CD14-positive monocyte (primary cell): ENCODE measurements at regions not wholly inside any gene's neighbourhood (a gene's known extent, or its start where the extent isn't known, plus 50 kb on each side); places are given as distances from the start of the nearest gene placed in this dataset.

ENCODE experiments used
- DNase-seq, 3 donors: peaks; one replicate each; pipeline ENCODE4 v3.0.0-alpha.2; 2011 to 2022
- H2AFZ ChIP-seq: 2 replicates; pipeline ENCODE4 v1.6.0; 2012; ENCODE audit warnings: mild to moderate bottlenecking, low read depth, low read length, inconsistent platforms; ENCODE audit not compliant: insufficient read depth, poor library complexity, severe bottlenecking
- H3K27ac ChIP-seq, 2 donors: 1 replicate in 1 of 2; 2 replicates in 1 of 2; pipeline ENCODE4 v1.5.1; 2012 to 2013; ENCODE audit warnings: low read length in 2 of 2, control low read depth in 1 of 2, inconsistent platforms in 1 of 2, low read depth in 1 of 2, mild to moderate bottlenecking in 1 of 2
- H3K27me3 ChIP-seq, 2 donors: one replicate each; pipeline versions ENCODE4 v1.6.0 to v1.6.1; 2011 to 2013; ENCODE audit warnings: low read length in 2 of 2; ENCODE audit not compliant: control insufficient read depth in 2 of 2, insufficient read depth in 2 of 2
- H3K36me3 ChIP-seq, 2 donors: replicated peaks in 1 of 2; 1 replicate in 1 of 2; 2 replicates in 1 of 2; pipeline versions ENCODE4 v1.5.1 to v1.6.1; 2012 to 2013; ENCODE audit warnings: low read length in 2 of 2, control low read depth in 1 of 2, inconsistent platforms in 1 of 2, mild to moderate bottlenecking in 1 of 2; ENCODE audit not compliant: insufficient read depth in 2 of 2, control insufficient read depth in 1 of 2
- H3K4me1 ChIP-seq, 2 donors: 1 replicate in 1 of 2; 2 replicates in 1 of 2; pipeline versions ENCODE4 v1.5.1 to v1.6.1; 2012 to 2013; ENCODE audit warnings: low read length in 2 of 2, control low read depth in 1 of 2, inconsistent platforms in 1 of 2, mild to moderate bottlenecking in 1 of 2, moderate library complexity in 1 of 2; ENCODE audit not compliant: insufficient read depth in 2 of 2, control insufficient read depth in 1 of 2
- H3K4me2 ChIP-seq: replicated peaks from 2 replicates; pipeline ENCODE3; 2012; ENCODE audit warnings: low read length, moderate library complexity, mild to moderate bottlenecking; ENCODE audit not compliant: poor library complexity, severe bottlenecking; ENCODE audit errors: extremely low read depth
- H3K4me3 ChIP-seq, 3 experiments: fragments of 200-600 bp in 1 of 3; sonication (generic) in 1 of 3; replicated peaks in 1 of 3; 1 replicate in 2 of 3; 2 replicates in 1 of 3; pipeline ENCODE4 v1.5.1; 2011 to 2013; ENCODE audit warnings: low read length in 3 of 3, mild to moderate bottlenecking in 3 of 3, control low read depth in 2 of 3, low read depth in 2 of 3, inconsistent platforms in 1 of 3, moderate library complexity in 1 of 3
- H3K79me2 ChIP-seq: 2 replicates; pipeline ENCODE4 v1.6.0; 2012; ENCODE audit warnings: mild to moderate bottlenecking, control low read depth, inconsistent platforms, low read length, moderate library complexity; ENCODE audit not compliant: insufficient read depth
- H3K9ac ChIP-seq: 2 replicates; pipeline ENCODE4 v1.6.0; 2017; ENCODE audit warnings: low read length, mild to moderate bottlenecking; ENCODE audit not compliant: insufficient read depth, poor library complexity, severe bottlenecking
- H3K9me3 ChIP-seq, 2 donors: replicated peaks in 1 of 2; 1 replicate in 1 of 2; 2 replicates in 1 of 2; pipeline versions ENCODE4 v1.5.1 to v1.6.1; 2012 to 2013; ENCODE audit warnings: low read length in 2 of 2, control low read depth in 1 of 2; ENCODE audit not compliant: control insufficient read depth in 1 of 2, insufficient read depth in 1 of 2
- H4K20me1 ChIP-seq: 2 replicates; pipeline ENCODE4 v1.6.0; 2012; ENCODE audit warnings: mild to moderate bottlenecking, low read length, control low read depth, moderate library complexity; ENCODE audit not compliant: insufficient read depth
- H3K27ac Mint-ChIP-seq, 7 donors: one replicate each; pipeline ENCODE4 v1.8.0; 2020; ENCODE audit warnings: mild to moderate bottlenecking in 7 of 7, mixed read lengths in 7 of 7, moderate library complexity in 6 of 7, inconsistent platforms in 2 of 7
- H3K27me3 Mint-ChIP-seq, 3 donors: one replicate each; pipeline ENCODE4 v1.8.0; 2021 to 2022; ENCODE audit warnings: low read depth in 3 of 3, mild to moderate bottlenecking in 3 of 3, mixed read lengths in 3 of 3, moderate library complexity in 3 of 3, inconsistent platforms in 1 of 3
- H3K36me3 Mint-ChIP-seq, 2 donors: one replicate each; pipeline ENCODE4 v1.8.0; 2020; ENCODE audit warnings: mixed read lengths in 2 of 2, inconsistent platforms in 1 of 2, mild to moderate bottlenecking in 1 of 2
- H3K4me1 Mint-ChIP-seq: one replicate; pipeline ENCODE4 v1.8.0; 2020; ENCODE audit warnings: mild to moderate bottlenecking, mixed read lengths
- H3K4me3 Mint-ChIP-seq, 2 donors: one replicate each; pipeline ENCODE4 v1.8.0; 2020; ENCODE audit warnings: mild to moderate bottlenecking in 2 of 2, mixed read lengths in 2 of 2, moderate library complexity in 1 of 2
- H3K9me3 Mint-ChIP-seq, 7 donors: one replicate each; pipeline ENCODE4 v1.8.0; 2020 to 2022; ENCODE audit warnings: mixed read lengths in 7 of 7, mild to moderate bottlenecking in 6 of 7, moderate library complexity in 6 of 7, inconsistent platforms in 2 of 7
- WGBS: methylation state at CpG from one replicate; pipeline ENCODE4 v1.1.5; 2013; ENCODE audit warnings: missing lambda C conversion rate; ENCODE audit not compliant: insufficient coverage; 5-methylcytosine and 5-hydroxymethylcytosine counted together
- intact Hi-C, 2 donors: fragments of 100-400 bp; cut with micrococcal nuclease; formaldehyde crosslinking; loops; one replicate each; pipeline versions ENCODE4 v1.15.0 to v1.15.1; 2023
- TF ChIP-seq, protein P1 (sequence below): fragments of 200-600 bp; IDR thresholded peaks from one replicate; pipeline ENCODE4 v1.8.0; 2022; ENCODE audit warnings: antibody characterized with exemption, mild to moderate bottlenecking

DNA sequence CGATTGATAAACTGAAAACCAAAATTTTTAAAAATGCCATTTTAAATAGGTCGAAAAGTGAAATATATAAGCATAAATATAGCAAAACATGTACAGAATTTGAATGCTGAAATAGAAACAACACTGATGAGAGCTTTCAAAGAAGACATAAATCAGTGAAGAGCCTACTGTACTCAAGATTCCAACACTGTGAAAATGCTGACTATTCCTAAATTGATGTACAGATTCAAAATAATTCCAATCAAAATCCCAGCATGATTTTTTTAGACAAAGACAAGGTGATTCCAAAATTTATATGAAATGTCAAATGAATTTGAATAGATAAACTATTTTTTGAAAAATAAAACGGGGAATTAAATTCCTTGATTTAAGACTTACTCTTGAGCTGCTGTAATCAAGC, 1010.4 kb downstream of the TBC1D22A start:
- H3K4me3 ChIP-seq, result no peak overlapping the region
- H3K9me3 Mint-ChIP-seq, result peaks cover 0 to 4% (median 0%) of the 10 kb centered on the region in 7 donors
- H3K36me3 Mint-ChIP-seq, result no peaks in the 10 kb centered on the region
- H3K27ac ChIP-seq, result no peak overlapping the region
- intact Hi-C loops, result no loop called here
- no peaks in the 10 kb centered on the region for H3K4me1 Mint-ChIP-seq
- TF ChIP-seq, protein P1, sequence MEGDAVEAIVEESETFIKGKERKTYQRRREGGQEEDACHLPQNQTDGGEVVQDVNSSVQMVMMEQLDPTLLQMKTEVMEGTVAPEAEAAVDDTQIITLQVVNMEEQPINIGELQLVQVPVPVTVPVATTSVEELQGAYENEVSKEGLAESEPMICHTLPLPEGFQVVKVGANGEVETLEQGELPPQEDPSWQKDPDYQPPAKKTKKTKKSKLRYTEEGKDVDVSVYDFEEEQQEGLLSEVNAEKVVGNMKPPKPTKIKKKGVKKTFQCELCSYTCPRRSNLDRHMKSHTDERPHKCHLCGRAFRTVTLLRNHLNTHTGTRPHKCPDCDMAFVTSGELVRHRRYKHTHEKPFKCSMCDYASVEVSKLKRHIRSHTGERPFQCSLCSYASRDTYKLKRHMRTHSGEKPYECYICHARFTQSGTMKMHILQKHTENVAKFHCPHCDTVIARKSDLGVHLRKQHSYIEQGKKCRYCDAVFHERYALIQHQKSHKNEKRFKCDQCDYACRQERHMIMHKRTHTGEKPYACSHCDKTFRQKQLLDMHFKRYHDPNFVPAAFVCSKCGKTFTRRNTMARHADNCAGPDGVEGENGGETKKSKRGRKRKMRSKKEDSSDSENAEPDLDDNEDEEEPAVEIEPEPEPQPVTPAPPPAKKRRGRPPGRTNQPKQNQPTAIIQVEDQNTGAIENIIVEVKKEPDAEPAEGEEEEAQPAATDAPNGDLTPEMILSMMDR, result no peak
- H3K27me3 ChIP-seq, result no peaks in the 10 kb centered on the region
- H3K79me2 ChIP-seq, result no peaks in the 10 kb centered on the region
- no peak overlapping the region for H2AFZ ChIP-seq
- H3K9me3 ChIP-seq, result no peaks in the 10 kb centered on the region
- no peak overlapping the region for H3K27ac Mint-ChIP-seq
- H3K4me3 Mint-ChIP-seq, result no peak overlapping the region
- H3K36me3 ChIP-seq, result no peaks in the 10 kb centered on the region
- H3K27me3 Mint-ChIP-seq, result peaks cover 1 to 2% (median 2%) of the 10 kb centered on the region in 3 donors
- no peak overlapping the region for H3K9ac ChIP-seq
- no peaks in the 10 kb centered on the region for H4K20me1 ChIP-seq
- WGBS, result 67% methylated on average over 1 of the region's 3 CpGs
- H3K4me2 ChIP-seq, result no peak overlapping the region
- DNase-seq, result no peak
- no peaks in the 10 kb centered on the region for H3K4me1 ChIP-seq

GRCh38 chr22:47769652-47770051, 1007.2 kb downstream of the TBC1D22A start:
- no CpG with 5 or more reads among the region's 6 CpGs for WGBS

More at GRCh38 chr22:47769652-47770051, 1007.2 kb downstream of the TBC1D22A start:
- H3K4me2 ChIP-seq, result no peak overlapping the region
- no peaks in the 10 kb centered on the region for H3K27me3 ChIP-seq
- H2AFZ ChIP-seq, result no peak overlapping the region
- Mint-ChIP-seq H3K36me3 (no peaks in the 10 kb centered on the region), H3K27ac (no peak overlapping the region), H3K4me3 (no peak overlapping the region), H3K4me1 (no peaks in the 10 kb centered on the region), H3K9me3 (peaks cover 0 to 7% (median 2%) of the 10 kb centered on the region in 7 donors), H3K27me3 (peaks cover 0 to 2% (median 2%) of the 10 kb centered on the region in 3 donors)
- no peak overlapping the region for H3K4me3 ChIP-seq
- H3K9ac ChIP-seq, result no peak overlapping the region
- no peak overlapping the region for H3K27ac ChIP-seq
- TF ChIP-seq, protein P1, result no peak
- H4K20me1 ChIP-seq, result no peaks in the 10 kb centered on the region
- no peaks in the 10 kb centered on the region for H3K36me3 ChIP-seq
- no peak for DNase-seq
- H3K9me3 ChIP-seq, result no peaks in the 10 kb centered on the region
- no peaks in the 10 kb centered on the region for H3K4me1 ChIP-seq
- H3K79me2 ChIP-seq, result no peaks in the 10 kb centered on the region
- intact Hi-C loops, result no loop called here
